WTC11 (cell line): ENCODE measurements at regions not wholly inside any gene's neighbourhood (a gene's known extent, or its start where the extent isn't known, plus 50 kb on each side); places are given as distances from the start of the nearest gene placed in this dataset.

Source experiments
- ESRRA ChIP-seq: sonication (generic); formaldehyde crosslinking; IDR thresholded peaks from 2 replicates; pipeline ENCODE4 v1.8.1; 2022; ENCODE audit warnings: mild to moderate bottlenecking, missing genetic modification reagents, borderline replicate concordance
- FOXP1 ChIP-seq: sonication (generic); formaldehyde crosslinking; IDR thresholded peaks from 2 replicates; pipeline ENCODE4 v1.8.0; 2022; ENCODE audit warnings: missing genetic modification reagents, mild to moderate bottlenecking, moderate library complexity, borderline replicate concordance
- KAT7 ChIP-seq: sonication (generic); formaldehyde crosslinking; IDR thresholded peaks from 2 replicates; pipeline ENCODE4 v1.8.1; 2023; ENCODE audit warnings: missing genetic modification reagents, mild to moderate bottlenecking, borderline replicate concordance
- MLX ChIP-seq: sonication (generic); formaldehyde crosslinking; IDR thresholded peaks from 2 replicates; pipeline ENCODE4 v1.8.1; 2023; ENCODE audit warnings: mild to moderate bottlenecking, missing genetic modification reagents, moderate library complexity
- MYBL2 ChIP-seq: sonication (generic); formaldehyde crosslinking; IDR thresholded peaks from 2 replicates; pipeline ENCODE4 v1.8.1; 2023; ENCODE audit warnings: mild to moderate bottlenecking, moderate library complexity, missing genetic modification reagents
- NFYB ChIP-seq: sonication (generic); formaldehyde crosslinking; conservative IDR thresholded peaks from 2 replicates; pipeline ENCODE4 v1.8.0; 2022; ENCODE audit warnings: low read depth, missing genetic modification reagents
- ZNF416 ChIP-seq: fragments of 250-450 bp; sonication (Bioruptor Pico); IDR thresholded peaks from 2 replicates; pipeline ENCODE4 v1.9.0; 2021; ENCODE audit warnings: mild to moderate bottlenecking, inconsistent platforms
- TF ChIP-seq, protein P1 (sequence below): fragments of 200-600 bp; IDR thresholded peaks from 2 replicates; pipeline ENCODE4 v1.8.0; 2022; ENCODE audit warnings: antibody characterized with exemption
- TF ChIP-seq, protein P2 (sequence below): sonication (generic); formaldehyde crosslinking; IDR thresholded peaks from 2 replicates; pipeline ENCODE4 v1.8.0; 2022; ENCODE audit warnings: mild to moderate bottlenecking, missing genetic modification reagents
- TF ChIP-seq, protein P3 (sequence below): sonication (generic); formaldehyde crosslinking; IDR thresholded peaks from 2 replicates; pipeline ENCODE4 v1.8.1; 2022; ENCODE audit warnings: mild to moderate bottlenecking, moderate library complexity, missing genetic modification reagents

DNA sequence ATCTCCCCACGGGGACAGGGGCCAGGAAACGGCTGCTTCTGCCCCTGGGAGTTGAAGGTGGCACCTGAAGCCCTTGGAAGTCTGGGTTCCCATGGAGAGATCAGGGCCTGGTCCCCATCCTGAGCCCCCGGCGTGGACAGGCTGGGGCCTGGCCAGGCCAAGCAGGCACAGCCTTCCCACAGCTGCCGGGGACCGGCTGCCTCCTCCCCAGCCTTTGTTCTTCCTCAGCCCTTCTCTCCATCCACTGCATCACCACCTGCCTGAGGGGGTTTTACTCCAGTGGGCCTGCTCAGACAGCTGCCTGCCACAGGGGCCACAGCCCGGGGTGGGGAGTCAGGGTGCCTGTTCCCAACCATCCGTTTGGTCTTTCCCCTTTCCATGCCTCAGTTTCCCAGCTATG, 187.7 kb downstream of the INHBB start:
- TF ChIP-seq, protein P1, sequence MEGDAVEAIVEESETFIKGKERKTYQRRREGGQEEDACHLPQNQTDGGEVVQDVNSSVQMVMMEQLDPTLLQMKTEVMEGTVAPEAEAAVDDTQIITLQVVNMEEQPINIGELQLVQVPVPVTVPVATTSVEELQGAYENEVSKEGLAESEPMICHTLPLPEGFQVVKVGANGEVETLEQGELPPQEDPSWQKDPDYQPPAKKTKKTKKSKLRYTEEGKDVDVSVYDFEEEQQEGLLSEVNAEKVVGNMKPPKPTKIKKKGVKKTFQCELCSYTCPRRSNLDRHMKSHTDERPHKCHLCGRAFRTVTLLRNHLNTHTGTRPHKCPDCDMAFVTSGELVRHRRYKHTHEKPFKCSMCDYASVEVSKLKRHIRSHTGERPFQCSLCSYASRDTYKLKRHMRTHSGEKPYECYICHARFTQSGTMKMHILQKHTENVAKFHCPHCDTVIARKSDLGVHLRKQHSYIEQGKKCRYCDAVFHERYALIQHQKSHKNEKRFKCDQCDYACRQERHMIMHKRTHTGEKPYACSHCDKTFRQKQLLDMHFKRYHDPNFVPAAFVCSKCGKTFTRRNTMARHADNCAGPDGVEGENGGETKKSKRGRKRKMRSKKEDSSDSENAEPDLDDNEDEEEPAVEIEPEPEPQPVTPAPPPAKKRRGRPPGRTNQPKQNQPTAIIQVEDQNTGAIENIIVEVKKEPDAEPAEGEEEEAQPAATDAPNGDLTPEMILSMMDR, result no peak
- no peak for TF ChIP-seq FOXP1
- TF ChIP-seq, protein P2, sequence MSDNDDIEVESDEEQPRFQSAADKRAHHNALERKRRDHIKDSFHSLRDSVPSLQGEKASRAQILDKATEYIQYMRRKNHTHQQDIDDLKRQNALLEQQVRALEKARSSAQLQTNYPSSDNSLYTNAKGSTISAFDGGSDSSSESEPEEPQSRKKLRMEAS, result no peak
- TF ChIP-seq MYBL2 (CRISPR knock-in tag), result no peak
- TF ChIP-seq MLX, result no peak
- TF ChIP-seq KAT7 (CRISPR knock-in tag), result no peak
- TF ChIP-seq, protein P3, sequence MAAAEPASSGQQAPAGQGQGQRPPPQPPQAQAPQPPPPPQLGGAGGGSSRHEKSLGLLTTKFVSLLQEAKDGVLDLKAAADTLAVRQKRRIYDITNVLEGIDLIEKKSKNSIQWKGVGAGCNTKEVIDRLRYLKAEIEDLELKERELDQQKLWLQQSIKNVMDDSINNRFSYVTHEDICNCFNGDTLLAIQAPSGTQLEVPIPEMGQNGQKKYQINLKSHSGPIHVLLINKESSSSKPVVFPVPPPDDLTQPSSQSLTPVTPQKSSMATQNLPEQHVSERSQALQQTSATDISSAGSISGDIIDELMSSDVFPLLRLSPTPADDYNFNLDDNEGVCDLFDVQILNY (CRISPR knock-in tag), result no peak
- TF ChIP-seq NFYB, result no peak
- no peak for TF ChIP-seq ZNF416 (CRISPR knock-in tag)
- TF ChIP-seq ESRRA (CRISPR knock-in tag), result no peak
